ENCODE measurements at regions not wholly inside any gene's neighbourhood (a gene's known extent, or its start where the extent isn't known, plus 50 kb on each side); places are given as distances from the start of the nearest gene placed in this dataset.

GRCh38 chr2:19676770-19677169 is 225.0 kb downstream of the TTC32 start:
- WGBS, 5 donors: 62 to 71% (median 65%) methylated on average over 6 of the region's 6 CpGs
- DNase-seq: no peak
- no peak overlapping the region for H3K27ac ChIP-seq
- no peaks in the 10 kb centered on the region for H3K9me3 ChIP-seq
- H3K27me3 ChIP-seq (replicated peaks in 1 of 7): peaks cover 0 to 19% (median 0%) of the 10 kb centered on the region in 7 donors
- no peaks in the 10 kb centered on the region for H3K4me1 ChIP-seq
- no peak for TF ChIP-seq POLR2A (IDR thresholded peaks at IDR 0.05)
- TF ChIP-seq, protein P1, sequence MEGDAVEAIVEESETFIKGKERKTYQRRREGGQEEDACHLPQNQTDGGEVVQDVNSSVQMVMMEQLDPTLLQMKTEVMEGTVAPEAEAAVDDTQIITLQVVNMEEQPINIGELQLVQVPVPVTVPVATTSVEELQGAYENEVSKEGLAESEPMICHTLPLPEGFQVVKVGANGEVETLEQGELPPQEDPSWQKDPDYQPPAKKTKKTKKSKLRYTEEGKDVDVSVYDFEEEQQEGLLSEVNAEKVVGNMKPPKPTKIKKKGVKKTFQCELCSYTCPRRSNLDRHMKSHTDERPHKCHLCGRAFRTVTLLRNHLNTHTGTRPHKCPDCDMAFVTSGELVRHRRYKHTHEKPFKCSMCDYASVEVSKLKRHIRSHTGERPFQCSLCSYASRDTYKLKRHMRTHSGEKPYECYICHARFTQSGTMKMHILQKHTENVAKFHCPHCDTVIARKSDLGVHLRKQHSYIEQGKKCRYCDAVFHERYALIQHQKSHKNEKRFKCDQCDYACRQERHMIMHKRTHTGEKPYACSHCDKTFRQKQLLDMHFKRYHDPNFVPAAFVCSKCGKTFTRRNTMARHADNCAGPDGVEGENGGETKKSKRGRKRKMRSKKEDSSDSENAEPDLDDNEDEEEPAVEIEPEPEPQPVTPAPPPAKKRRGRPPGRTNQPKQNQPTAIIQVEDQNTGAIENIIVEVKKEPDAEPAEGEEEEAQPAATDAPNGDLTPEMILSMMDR (IDR thresholded peaks at IDR 0.05 in 8 of 11, conservative IDR thresholded peaks at IDR 0.05 in 3 of 11): no peak
- no peak for TF ChIP-seq POLR2AphosphoS5 (IDR thresholded peaks at IDR 0.05)
- H3K4me3 ChIP-seq: no peak overlapping the region
- no peaks in the 10 kb centered on the region for H3K36me3 ChIP-seq
- intact Hi-C loops (cut with DNase I; ENCODE audit: low total_unique reads): no loop called here

DNA sequence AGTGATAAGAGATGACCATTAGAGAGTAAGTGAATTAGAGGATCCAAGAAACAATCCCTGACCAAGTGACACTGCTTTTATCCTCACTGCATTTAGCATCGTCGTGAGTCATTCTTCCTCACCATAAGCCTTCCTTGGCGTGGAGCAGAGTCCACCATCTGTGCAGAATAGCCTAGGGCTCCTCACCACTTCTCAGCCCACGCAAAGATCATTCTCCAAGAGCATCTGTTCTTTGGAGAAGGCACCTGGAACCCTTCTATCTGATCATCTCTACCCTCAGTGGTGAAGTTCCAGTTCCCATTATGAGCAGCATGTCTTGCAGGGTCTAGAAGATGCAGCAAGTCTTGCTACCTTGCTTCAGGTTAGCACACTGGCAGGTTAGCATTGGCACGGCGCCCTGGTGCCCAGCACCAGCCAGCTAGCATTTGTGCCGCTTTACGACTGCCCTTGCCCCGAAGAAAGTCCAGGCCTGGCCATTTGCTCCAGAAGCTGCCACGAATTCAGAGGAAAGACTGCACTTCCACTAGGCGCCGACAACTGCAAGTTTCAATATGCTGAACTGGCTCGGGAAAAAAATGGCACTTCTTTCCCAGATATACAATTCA is 225.8 kb downstream of the TTC32 start:
- TF ChIP-seq, protein P1 (IDR thresholded peaks at IDR 0.05 in 8 of 11, conservative IDR thresholded peaks at IDR 0.05 in 3 of 11): no peak
- TF ChIP-seq POLR2AphosphoS5 (IDR thresholded peaks at IDR 0.05) (no peak), POLR2A (IDR thresholded peaks at IDR 0.05) (no peak)
- Histone ChIP-seq H3K27ac (no peak overlapping the region), H3K9me3 (no peaks in the 10 kb centered on the region), H3K27me3 (replicated peaks in 1 of 7) (peaks cover 0 to 23% (median 0%) of the 10 kb centered on the region in 7 donors), H3K36me3 (no peaks in the 10 kb centered on the region), H3K4me1 (no peaks in the 10 kb centered on the region), H3K4me3 (no peak overlapping the region)
- 82 to 91% (median 86%) methylated on average over 13 of the region's 13 CpGs for WGBS, 5 donors
- DNase-seq: no peak
- intact Hi-C loops (cut with DNase I; ENCODE audit: low total_unique reads): no loop called here

- Histone ChIP-seq H3K4me1 (no peaks in the 10 kb centered on the region), H3K27me3 (replicated peaks in 1 of 7) (peaks cover 0 to 23% (median 0%) of the 10 kb centered on the region in 7 donors), H3K9me3 (no peaks in the 10 kb centered on the region), H3K36me3 (no peaks in the 10 kb centered on the region), H3K4me3 (no peak overlapping the region), H3K27ac (no peak overlapping the region)
- no peak for DNase-seq
- 23 to 41% (median 29%) methylated on average over 13 of the region's 13 CpGs for WGBS, 5 donors
- TF ChIP-seq, protein P1 (IDR thresholded peaks at IDR 0.05 in 8 of 11, conservative IDR thresholded peaks at IDR 0.05 in 3 of 11): no peak
- TF ChIP-seq POLR2A (IDR thresholded peaks at IDR 0.05) (no peak), POLR2AphosphoS5 (IDR thresholded peaks at IDR 0.05) (no peak)
- intact Hi-C loops (cut with DNase I; ENCODE audit: low total_unique reads): no loop called here
Observed at GRCh38 chr2:19675003-19675629, 226.7 kb downstream of the TTC32 start.
